GM12878 (cell line): ENCODE measurements at regions not wholly inside any gene's neighbourhood (a gene's known extent, or its start where the extent isn't known, plus 50 kb on each side); places are given as distances from the start of the nearest gene placed in this dataset.

Source experiments
- ATAC-seq: fragments of 200-7000 bp; cut with Tn5 transposase; 3 replicates; pipeline ENCODE4 v1.9.1; 2020; ENCODE audit warnings: mild to moderate bottlenecking, moderate library complexity
- BruUV-seq: library from RNA; stranded (reverse); fragments of 400-500 nt; replicated peaks from 2 replicates; lab custom pipeline; 2021; lab: Mats Ljungman, UMichigan
- CTCF ChIA-PET: fragments of 300-600 bp; sonication (Branson Sonifier 250); formaldehyde crosslinking; extraction: SDS; loops from one replicate; lab custom pipeline; 2021; ENCODE audit warnings: inconsistent platforms; lab: Yijun Ruan, JAX
- POLR2A ChIA-PET: fragments of 350-600 bp; formaldehyde crosslinking; extraction: SDS; loops from one replicate; lab custom pipeline; 2021; ENCODE audit warnings: inconsistent platforms; lab: Charles Lee
- RAD21 ChIA-PET: fragments of 300-600 bp; sonication (Branson Sonifier 250); formaldehyde crosslinking; loops from one replicate; lab custom pipeline; 2023; ENCODE audit warnings: antibody characterized with exemption; ENCODE audit not compliant: unreplicated experiment; lab: Charles Lee
- SMC1A ChIA-PET: fragments of 300-600 bp; sonication (Branson Sonifier 250); formaldehyde crosslinking; loops from one replicate; lab custom pipeline; 2023; ENCODE audit not compliant: unreplicated experiment, uncharacterized antibody; lab: Charles Lee
- DNase-seq: peaks from one replicate; pipeline ENCODE4 v3.0.0-alpha.2; 2011; ENCODE audit warnings: low read depth, low spot score
- FAIRE-seq: peaks from 3 replicates; lab custom pipeline; 2011; peaks lifted over from hg19 to GRCh38; lab: Jason Lieb, UNC
- H2AFZ ChIP-seq: 2 replicates; pipeline ENCODE4 v1.6.0; 2011; ENCODE audit warnings: low read depth, low read length, control low read depth; ENCODE audit not compliant: control insufficient read depth
- H3K27ac ChIP-seq: 2 replicates; pipeline ENCODE4 v1.5.1; 2011; ENCODE audit warnings: control low read depth; ENCODE audit not compliant: control insufficient read depth, insufficient read depth
- H3K27me3 ChIP-seq, 2 experiments: replicated peaks in 1 of 2; 2 replicates each; pipeline versions ENCODE4 v1.6.0 to v1.6.1; 2011; ENCODE audit warnings: low read length in 1 of 2; ENCODE audit not compliant: control insufficient read depth in 2 of 2, insufficient read depth in 2 of 2
- H3K36me3 ChIP-seq, 2 experiments: 2 replicates each; pipeline ENCODE4 v1.5.1; 2011; ENCODE audit warnings: low read length in 1 of 2; ENCODE audit not compliant: control insufficient read depth in 2 of 2, insufficient read depth in 2 of 2
- H3K4me1 ChIP-seq: 2 replicates; pipeline ENCODE4 v1.6.1; 2011; ENCODE audit warnings: mild to moderate bottlenecking, low read length, moderate library complexity, mixed read lengths; ENCODE audit not compliant: control insufficient read depth, insufficient read depth
- H3K4me2 ChIP-seq: 2 replicates; pipeline ENCODE4 v1.6.0; 2011; ENCODE audit warnings: control low read depth; ENCODE audit not compliant: control insufficient read depth, insufficient read depth
- H3K4me3 ChIP-seq: fragments of 200-600 bp; sonication (generic); 2 replicates; pipeline ENCODE4 v1.5.1; 2016
- H3K79me2 ChIP-seq: 2 replicates; pipeline ENCODE4 v1.6.0; 2011; ENCODE audit warnings: low read length; ENCODE audit not compliant: control insufficient read depth, insufficient read depth
- H3K9ac ChIP-seq: 2 replicates; pipeline ENCODE4 v1.8.0; 2011; ENCODE audit warnings: low read length, control low read depth, mixed read lengths; ENCODE audit not compliant: control insufficient read depth, insufficient read depth
- H3K9me3 ChIP-seq: replicated peaks from 3 replicates; pipeline ENCODE4 v1.5.1; 2011; ENCODE audit warnings: mild to moderate bottlenecking, low read length; ENCODE audit not compliant: control insufficient read depth, insufficient read depth
- H4K20me1 ChIP-seq: 2 replicates; pipeline ENCODE4 v1.6.0; 2011; ENCODE audit not compliant: control insufficient read depth, insufficient read depth
- ATF7 ChIP-seq: fragments of 450-650 bp; IDR thresholded peaks from 2 replicates; pipeline ENCODE4 v1.6.1; 2016; ENCODE audit warnings: low read depth, mild to moderate bottlenecking
- E2F4 ChIP-seq: IDR thresholded peaks from 2 replicates; pipeline ENCODE4 v1.6.1; 2012; ENCODE audit warnings: low read depth, low read length, improper control_type of control experiment
- MLLT1 ChIP-seq: fragments of 450-650 bp; IDR thresholded peaks from 2 replicates; pipeline ENCODE4 v1.6.1; 2016; ENCODE audit warnings: mild to moderate bottlenecking
- MXI1 ChIP-seq: fragments of 150-350 bp; IDR thresholded peaks from 2 replicates; pipeline ENCODE4 v1.6.1; 2011; ENCODE audit warnings: low read depth, mild to moderate bottlenecking, inconsistent platforms, low read length, improper control_type of control experiment
- POLR2AphosphoS5 ChIP-seq: IDR thresholded peaks from 2 replicates; pipeline ENCODE4 v1.6.1; 2011; ENCODE audit warnings: mild to moderate bottlenecking, low read length, inconsistent platforms
- RAD21 ChIP-seq: IDR thresholded peaks from 2 replicates; pipeline ENCODE4 v1.6.1; 2011; ENCODE audit warnings: mild to moderate bottlenecking, low read depth, low read length, moderate library complexity; ENCODE audit not compliant: insufficient read depth
- RB1 ChIP-seq: fragments of 450-650 bp; formaldehyde crosslinking; IDR thresholded peaks from 2 replicates; pipeline ENCODE4 v1.6.1; 2017; ENCODE audit warnings: mild to moderate bottlenecking, borderline replicate concordance
- SIX5 ChIP-seq: IDR thresholded peaks from 2 replicates; pipeline ENCODE4 v1.6.1; 2011; ENCODE audit warnings: mild to moderate bottlenecking, low read depth, low read length, moderate library complexity; ENCODE audit not compliant: severe bottlenecking
- SMAD1 ChIP-seq: fragments of 450-650 bp; IDR thresholded peaks from 2 replicates; pipeline ENCODE4 v1.6.1; 2018; ENCODE audit warnings: mild to moderate bottlenecking, low read depth; ENCODE audit not compliant: partially characterized antibody
- SUPT20H ChIP-seq: IDR thresholded peaks from 2 replicates; pipeline ENCODE4 v1.6.1; 2011; ENCODE audit warnings: low read depth, mild to moderate bottlenecking, low read length, moderate library complexity, borderline replicate concordance; ENCODE audit not compliant: control insufficient read depth
- WRNIP1 ChIP-seq: IDR thresholded peaks from 2 replicates; pipeline ENCODE4 v1.6.1; 2011; ENCODE audit warnings: low read depth, low read length, improper control_type of control experiment, borderline replicate concordance
- ZBTB40 ChIP-seq: fragments of 450-650 bp; IDR thresholded peaks from 2 replicates; pipeline ENCODE4 v1.6.1; 2016; ENCODE audit warnings: mild to moderate bottlenecking, moderate library complexity, borderline replicate concordance
- WGBS: methylation state at CpG from one replicate; pipeline ENCODE4 v1.1.6; 2016; ENCODE audit warnings: low lambda C conversion rate; ENCODE audit not compliant: insufficient replicate concordance, insufficient coverage; ENCODE audit errors: missing lambda C conversion rate; 5-methylcytosine and 5-hydroxymethylcytosine counted together
- in situ Hi-C: fragments of 300-500 bp; cut with MboI; formaldehyde crosslinking; loops from 9 replicates; pipeline ENCODE4 v1.14.3; 2018; ENCODE audit warnings: mixed read lengths
- intact Hi-C: fragments of 100-400 bp; cut with micrococcal nuclease; formaldehyde crosslinking; loops from one replicate; pipeline ENCODE4 v1.14.2; 2022; ENCODE audit not compliant: unreplicated experiment
- TF ChIP-seq, protein P1 (sequence below): fragments of 450-650 bp; IDR thresholded peaks from 2 replicates; pipeline ENCODE4 v1.6.1; 2017; ENCODE audit warnings: low read depth, mild to moderate bottlenecking, moderate library complexity

DNA sequence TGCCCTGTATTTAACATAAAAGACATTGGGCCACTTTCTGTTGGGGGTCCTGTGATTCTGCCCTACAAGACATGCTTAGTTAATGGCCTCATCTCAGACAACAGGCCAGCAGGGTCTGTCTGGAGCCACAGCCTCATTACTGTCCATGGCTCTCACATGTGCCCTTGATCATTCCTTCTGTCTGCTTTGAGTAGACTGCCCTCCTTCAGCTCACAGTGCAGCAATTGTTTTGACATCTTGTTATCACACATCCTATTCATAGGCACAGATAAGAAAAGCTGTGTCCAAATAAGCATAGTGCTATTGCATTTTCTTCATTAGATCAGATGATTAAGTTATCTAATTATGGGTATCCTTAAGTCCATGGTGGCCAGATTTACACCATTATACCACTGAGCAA lies 127.9 kb downstream of the KCTD12 start (continued):
- no peak for TF ChIP-seq ZBTB40

- H3K36me3 ChIP-seq = no peaks in the 10 kb centered on the region
- FAIRE-seq (no peak), DNase-seq (no peak), ATAC-seq (no peak)
- WGBS = 75% methylated on average over 2 of the region's 2 CpGs
- no peak overlapping the region for H3K9ac ChIP-seq
- no peaks in the 10 kb centered on the region for H4K20me1 ChIP-seq
- intact Hi-C loops = no loop called here
- H3K4me2 ChIP-seq = no peak overlapping the region
- H3K4me3 ChIP-seq = no peak overlapping the region
- ChIA-PET CTCF (interaction anchor here (0.6 kb wide), 1 partner anchor 24 kb away, joined by 3 read pairs; no protein-coding TSS in a partner anchor), POLR2A (no interaction called here), SMC1A (no interaction called here), RAD21 (no interaction called here)
- BruUV-seq = no TSS peak
- no peaks in the 10 kb centered on the region for H3K9me3 ChIP-seq
- no peaks in the 10 kb centered on the region for H3K79me2 ChIP-seq
- in situ Hi-C loops = no loop called here
- H3K4me1 ChIP-seq = no peaks in the 10 kb centered on the region
- H3K27ac ChIP-seq = no peak overlapping the region
- no peaks in the 10 kb centered on the region; a peak in 1 of 4 replicates for H3K27me3 ChIP-seq
- H2AFZ ChIP-seq = no peak overlapping the region
- no peak for TF ChIP-seq MXI1
- no peak for TF ChIP-seq ATF7
- no peak for TF ChIP-seq WRNIP1
- no peak for TF ChIP-seq RB1
- no peak for TF ChIP-seq MLLT1
- TF ChIP-seq SIX5 = no peak
- no peak for TF ChIP-seq SUPT20H
- no peak for TF ChIP-seq RAD21
- TF ChIP-seq POLR2AphosphoS5 = no peak
- TF ChIP-seq SMAD1 = no peak
- TF ChIP-seq, protein P1, sequence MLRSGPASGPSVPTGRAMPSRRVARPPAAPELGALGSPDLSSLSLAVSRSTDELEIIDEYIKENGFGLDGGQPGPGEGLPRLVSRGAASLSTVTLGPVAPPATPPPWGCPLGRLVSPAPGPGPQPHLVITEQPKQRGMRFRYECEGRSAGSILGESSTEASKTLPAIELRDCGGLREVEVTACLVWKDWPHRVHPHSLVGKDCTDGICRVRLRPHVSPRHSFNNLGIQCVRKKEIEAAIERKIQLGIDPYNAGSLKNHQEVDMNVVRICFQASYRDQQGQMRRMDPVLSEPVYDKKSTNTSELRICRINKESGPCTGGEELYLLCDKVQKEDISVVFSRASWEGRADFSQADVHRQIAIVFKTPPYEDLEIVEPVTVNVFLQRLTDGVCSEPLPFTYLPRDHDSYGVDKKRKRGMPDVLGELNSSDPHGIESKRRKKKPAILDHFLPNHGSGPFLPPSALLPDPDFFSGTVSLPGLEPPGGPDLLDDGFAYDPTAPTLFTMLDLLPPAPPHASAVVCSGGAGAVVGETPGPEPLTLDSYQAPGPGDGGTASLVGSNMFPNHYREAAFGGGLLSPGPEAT = no peak
- no peak for TF ChIP-seq E2F4
These were observed 129.8 kb downstream of the KCTD12 start for GRCh38 chr13:76756451-76756850.
